ENCODE measurements at regions not wholly inside any gene's neighbourhood (a gene's known extent, or its start where the extent isn't known, plus 50 kb on each side); places are given as distances from the start of the nearest gene placed in this dataset.

- TF ChIP-seq SUZ12 (IDR thresholded peaks at IDR 0.05) (no peak), HDGF (IDR thresholded peaks at IDR 0.05; ENCODE audit: borderline replicate concordance) (no peak), CTBP1 (IDR thresholded peaks at IDR 0.05; ENCODE audit: borderline replicate concordance) (no peak), FOXA1 (IDR thresholded peaks at IDR 0.05) (no peak), ELF4 (IDR thresholded peaks at IDR 0.05) (no peak), BHLHE40 (IDR thresholded peaks at IDR 0.05; ENCODE audit: borderline replicate concordance) (no peak), ZNF384 (IDR thresholded peaks at IDR 0.05) (no peak), L3MBTL2 (conservative IDR thresholded peaks at IDR 0.05) (no peak), SP1 (IDR thresholded peaks at IDR 0.05) (no peak), FOXM1 (IDR thresholded peaks at IDR 0.05; ENCODE audit: borderline replicate concordance) (no peak), LEF1 (IDR thresholded peaks at IDR 0.05; ENCODE audit: borderline replicate concordance) (no peak), NFRKB (IDR thresholded peaks at IDR 0.05) (no peak), ARNT (IDR thresholded peaks at IDR 0.05) (no peak), TARDBP (IDR thresholded peaks at IDR 0.05) (no peak), FOXK2 (IDR thresholded peaks at IDR 0.05) (no peak)
- TF ChIP-seq, protein P1, sequence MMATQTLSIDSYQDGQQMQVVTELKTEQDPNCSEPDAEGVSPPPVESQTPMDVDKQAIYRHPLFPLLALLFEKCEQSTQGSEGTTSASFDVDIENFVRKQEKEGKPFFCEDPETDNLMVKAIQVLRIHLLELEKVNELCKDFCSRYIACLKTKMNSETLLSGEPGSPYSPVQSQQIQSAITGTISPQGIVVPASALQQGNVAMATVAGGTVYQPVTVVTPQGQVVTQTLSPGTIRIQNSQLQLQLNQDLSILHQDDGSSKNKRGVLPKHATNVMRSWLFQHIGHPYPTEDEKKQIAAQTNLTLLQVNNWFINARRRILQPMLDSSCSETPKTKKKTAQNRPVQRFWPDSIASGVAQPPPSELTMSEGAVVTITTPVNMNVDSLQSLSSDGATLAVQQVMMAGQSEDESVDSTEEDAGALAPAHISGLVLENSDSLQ (IDR thresholded peaks at IDR 0.05) = no peak
- DNase-seq (ENCODE audit: extremely low spot score) = no peak
- ChIA-PET CTCF (no interaction called here), POLR2A (no interaction called here)
Measured at GRCh38 chr3:82640254-82640653, 878.8 kb upstream of the GBE1 start.

GRCh38 chr3:82637574-82637973, 876.1 kb upstream of the GBE1 start:
- POLR2A ChIA-PET = no interaction called here
- DNase-seq (ENCODE audit: extremely low spot score) = no peak
- CTCF ChIA-PET = no interaction called here
- TF ChIP-seq FOXM1 (IDR thresholded peaks at IDR 0.05; ENCODE audit: borderline replicate concordance) (no peak), L3MBTL2 (conservative IDR thresholded peaks at IDR 0.05) (no peak), HDGF (IDR thresholded peaks at IDR 0.05; ENCODE audit: borderline replicate concordance) (no peak), SP1 (IDR thresholded peaks at IDR 0.05) (no peak), ZNF384 (IDR thresholded peaks at IDR 0.05) (no peak), TARDBP (IDR thresholded peaks at IDR 0.05) (no peak), ARNT (IDR thresholded peaks at IDR 0.05) (no peak), SUZ12 (IDR thresholded peaks at IDR 0.05) (no peak), CTBP1 (IDR thresholded peaks at IDR 0.05; ENCODE audit: borderline replicate concordance) (no peak), FOXK2 (IDR thresholded peaks at IDR 0.05) (no peak), NFRKB (IDR thresholded peaks at IDR 0.05) (no peak), LEF1 (IDR thresholded peaks at IDR 0.05; ENCODE audit: borderline replicate concordance) (no peak), FOXA1 (IDR thresholded peaks at IDR 0.05) (no peak), BHLHE40 (IDR thresholded peaks at IDR 0.05; ENCODE audit: borderline replicate concordance) (no peak), ELF4 (IDR thresholded peaks at IDR 0.05) (no peak)
- TF ChIP-seq, protein P1 (IDR thresholded peaks at IDR 0.05) = no peak

DNA sequence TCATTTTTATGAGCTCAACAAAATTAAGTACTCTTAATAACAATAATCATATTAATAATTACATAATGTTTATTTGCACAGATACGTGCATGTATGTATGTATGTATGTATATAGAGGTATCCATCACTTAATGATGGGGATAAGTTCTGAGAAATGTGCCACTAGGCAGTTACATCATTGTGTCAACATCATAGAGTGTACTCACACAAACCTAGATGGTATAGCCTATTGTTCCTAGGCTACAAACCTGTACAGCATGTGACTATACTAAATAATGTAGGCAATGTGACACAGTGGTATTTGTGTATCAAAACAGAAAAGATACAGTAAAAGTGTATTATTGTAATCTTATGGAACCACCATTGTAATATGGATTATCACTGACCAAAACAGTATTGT, 874.7 kb upstream of the GBE1 start:
- CTCF ChIA-PET = no interaction called here
- no peak for TF ChIP-seq NFRKB (IDR thresholded peaks at IDR 0.05)
- TF ChIP-seq LEF1 (IDR thresholded peaks at IDR 0.05; ENCODE audit: borderline replicate concordance) = no peak
- no peak for TF ChIP-seq ZNF384 (IDR thresholded peaks at IDR 0.05)
- no peak for TF ChIP-seq CTBP1 (IDR thresholded peaks at IDR 0.05; ENCODE audit: borderline replicate concordance)
- no peak for TF ChIP-seq FOXA1 (IDR thresholded peaks at IDR 0.05)
- TF ChIP-seq ARNT (IDR thresholded peaks at IDR 0.05) = no peak
- TF ChIP-seq BHLHE40 (IDR thresholded peaks at IDR 0.05; ENCODE audit: borderline replicate concordance) = no peak
- TF ChIP-seq FOXM1 (IDR thresholded peaks at IDR 0.05; ENCODE audit: borderline replicate concordance) = no peak
- TF ChIP-seq SUZ12 (IDR thresholded peaks at IDR 0.05) = no peak
- TF ChIP-seq SP1 (IDR thresholded peaks at IDR 0.05) = no peak
- TF ChIP-seq, protein P1 (IDR thresholded peaks at IDR 0.05) = no peak
- no peak for TF ChIP-seq HDGF (IDR thresholded peaks at IDR 0.05; ENCODE audit: borderline replicate concordance)
- no peak for TF ChIP-seq FOXK2 (IDR thresholded peaks at IDR 0.05)
- no peak for TF ChIP-seq L3MBTL2 (conservative IDR thresholded peaks at IDR 0.05)
- no peak for TF ChIP-seq ELF4 (IDR thresholded peaks at IDR 0.05)
- TF ChIP-seq TARDBP (IDR thresholded peaks at IDR 0.05) = no peak
- DNase-seq (ENCODE audit: extremely low spot score) = no peak
- POLR2A ChIA-PET = no interaction called here

DNA sequence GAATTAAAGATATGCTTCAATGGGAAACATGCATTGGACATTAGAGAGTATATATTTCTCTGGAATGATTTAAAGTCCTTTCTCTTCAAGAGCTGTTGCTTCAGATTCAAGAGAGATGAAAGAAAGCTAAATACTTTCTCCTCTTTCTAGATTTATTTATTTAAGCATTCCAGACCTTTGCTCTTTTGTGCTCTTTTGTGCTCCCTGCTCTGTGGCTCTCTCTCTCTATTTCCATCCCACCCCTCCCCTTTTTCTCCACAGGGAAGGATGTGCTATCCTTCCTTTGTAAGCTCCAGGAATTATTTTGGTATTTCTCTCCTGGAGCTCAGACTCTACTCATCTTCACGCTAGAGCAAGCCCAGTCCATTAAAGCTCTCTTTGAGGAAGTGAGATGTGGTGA, 871.9 kb upstream of the GBE1 start:
- DNase-seq (ENCODE audit: extremely low spot score) = no peak
- CTCF ChIA-PET = no interaction called here
- TF ChIP-seq ZNF384 (IDR thresholded peaks at IDR 0.05) = no peak
- no peak for TF ChIP-seq TARDBP (IDR thresholded peaks at IDR 0.05)
- TF ChIP-seq FOXK2 (IDR thresholded peaks at IDR 0.05) = no peak
- TF ChIP-seq, protein P1 (IDR thresholded peaks at IDR 0.05) = no peak
- no peak for TF ChIP-seq LEF1 (IDR thresholded peaks at IDR 0.05; ENCODE audit: borderline replicate concordance)
- no peak for TF ChIP-seq SP1 (IDR thresholded peaks at IDR 0.05)
- no peak for TF ChIP-seq ELF4 (IDR thresholded peaks at IDR 0.05)
- TF ChIP-seq FOXM1 (IDR thresholded peaks at IDR 0.05; ENCODE audit: borderline replicate concordance) = no peak
- TF ChIP-seq HDGF (IDR thresholded peaks at IDR 0.05; ENCODE audit: borderline replicate concordance) = no peak
- TF ChIP-seq FOXA1 (IDR thresholded peaks at IDR 0.05) = no peak
- no peak for TF ChIP-seq L3MBTL2 (conservative IDR thresholded peaks at IDR 0.05)
- TF ChIP-seq SUZ12 (IDR thresholded peaks at IDR 0.05) = no peak
- TF ChIP-seq CTBP1 (IDR thresholded peaks at IDR 0.05; ENCODE audit: borderline replicate concordance) = no peak
- TF ChIP-seq NFRKB (IDR thresholded peaks at IDR 0.05) = no peak
- TF ChIP-seq BHLHE40 (IDR thresholded peaks at IDR 0.05; ENCODE audit: borderline replicate concordance) = no peak
- POLR2A ChIA-PET = no interaction called here

DNA sequence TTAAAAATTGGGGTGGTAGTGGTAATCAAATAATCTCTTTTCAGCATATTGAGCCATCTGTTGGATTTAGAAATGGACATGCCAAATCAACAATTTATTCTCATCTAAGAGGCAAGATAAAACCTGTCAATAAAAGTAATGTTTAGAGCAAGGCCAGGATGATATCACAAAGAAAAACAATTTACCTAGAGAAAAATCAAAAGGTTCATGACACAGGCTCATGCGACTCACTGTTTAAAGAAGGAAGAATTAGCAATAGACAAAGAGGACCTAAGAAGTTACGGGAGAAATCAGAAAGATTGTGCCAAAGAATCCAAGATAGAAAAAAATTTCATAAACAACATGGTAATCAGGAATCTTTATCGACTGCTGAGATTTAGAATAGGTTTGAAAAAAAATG, 868.5 kb upstream of the GBE1 start:
- ChIA-PET CTCF (no interaction called here), POLR2A (no interaction called here)
- TF ChIP-seq BHLHE40 (IDR thresholded peaks at IDR 0.05; ENCODE audit: borderline replicate concordance) = no peak
- TF ChIP-seq TARDBP (IDR thresholded peaks at IDR 0.05) = no peak
- no peak for TF ChIP-seq SUZ12 (IDR thresholded peaks at IDR 0.05)
- no peak for TF ChIP-seq ZNF384 (IDR thresholded peaks at IDR 0.05)
- TF ChIP-seq ELF4 (IDR thresholded peaks at IDR 0.05) = no peak
- no peak for TF ChIP-seq SP1 (IDR thresholded peaks at IDR 0.05)
- TF ChIP-seq FOXK2 (IDR thresholded peaks at IDR 0.05) = no peak
- TF ChIP-seq LEF1 (IDR thresholded peaks at IDR 0.05; ENCODE audit: borderline replicate concordance) = no peak
- TF ChIP-seq NFRKB (IDR thresholded peaks at IDR 0.05) = no peak
- TF ChIP-seq ARNT (IDR thresholded peaks at IDR 0.05) = no peak
- no peak for TF ChIP-seq HDGF (IDR thresholded peaks at IDR 0.05; ENCODE audit: borderline replicate concordance)
- DNase-seq (ENCODE audit: extremely low spot score) = no peak

All from HEK293T (cell line).